ENCODE measurements at regions not wholly inside any gene's neighbourhood (a gene's known extent, or its start where the extent isn't known, plus 50 kb on each side); places are given as distances from the start of the nearest gene placed in this dataset.

GRCh38 chr1:221190249-221190648 is 311.0 kb downstream of the HLX start:
- no peak for DNase-seq
- TF ChIP-seq POLR2A (IDR thresholded peaks at IDR 0.05) (no peak), CTCF (IDR thresholded peaks at IDR 0.05 in 4 of 5, conservative IDR thresholded peaks at IDR 0.05 in 1 of 5) (no peak)
- H3K36me3 ChIP-seq = no peaks in the 10 kb centered on the region
- in situ Hi-C loops (cut with MboI; ENCODE audit: low sequenced_read_pairs in 4 of 4) (no loop called here), intact Hi-C loops (cut with DNase I; ENCODE audit: low total_unique reads) (no loop called here)
- H3K9me3 ChIP-seq = no peaks in the 10 kb centered on the region
- no peaks in the 10 kb centered on the region for H3K4me1 ChIP-seq
- H3K27ac ChIP-seq = no peak overlapping the region
- no peak overlapping the region for H3K4me3 ChIP-seq
- no peaks in the 10 kb centered on the region for H3K27me3 ChIP-seq
- no peak for ATAC-seq

GRCh38 chr1:221192055-221192454 is 312.8 kb downstream of the HLX start:
- Histone ChIP-seq H3K36me3 (no peaks in the 10 kb centered on the region), H3K4me3 (no peak overlapping the region), H3K9me3 (no peaks in the 10 kb centered on the region), H3K4me1 (no peaks in the 10 kb centered on the region), H3K27me3 (no peaks in the 10 kb centered on the region), H3K27ac (no peak overlapping the region)
- TF ChIP-seq CTCF (IDR thresholded peaks at IDR 0.05 in 4 of 5, conservative IDR thresholded peaks at IDR 0.05 in 1 of 5) = no peak
- no peak for TF ChIP-seq POLR2A (IDR thresholded peaks at IDR 0.05)
- DNase-seq (no peak), ATAC-seq (no peak)
- intact Hi-C loops (cut with DNase I; ENCODE audit: low total_unique reads) = no loop called here
- in situ Hi-C loops (cut with MboI; ENCODE audit: low sequenced_read_pairs in 4 of 4) = no loop called here

- intact Hi-C loops (cut with DNase I; ENCODE audit: low total_unique reads) = no loop called here
- ATAC-seq (no peak), DNase-seq (no peak)
- Histone ChIP-seq H3K27me3 (no peaks in the 10 kb centered on the region), H3K9me3 (no peaks in the 10 kb centered on the region), H3K4me1 (peaks cover 8 to 15% of the 10 kb centered on the region in 2 donors), H3K4me3 (no peak overlapping the region), H3K27ac (no peak overlapping the region), H3K36me3 (no peaks in the 10 kb centered on the region)
- TF ChIP-seq CTCF (IDR thresholded peaks at IDR 0.05 in 4 of 5, conservative IDR thresholded peaks at IDR 0.05 in 1 of 5) = no peak
- no peak for TF ChIP-seq POLR2A (IDR thresholded peaks at IDR 0.05)
- in situ Hi-C loops (cut with MboI; ENCODE audit: low sequenced_read_pairs in 4 of 4) = loop anchor here (5.0 to 10.0 kb wide), 4 partner anchors 296 to 396 kb away; partner anchors contain the start of gene HLX (in 2 of the 4)
Measured at GRCh38 chr1:221200464-221200863, 321.2 kb downstream of the HLX start.

GRCh38 chr1:221201773-221202172 is 322.5 kb downstream of the HLX start:
- H3K27ac ChIP-seq = no peak overlapping the region
- no peaks in the 10 kb centered on the region for H3K9me3 ChIP-seq
- no peaks in the 10 kb centered on the region for H3K27me3 ChIP-seq
- H3K36me3 ChIP-seq = no peaks in the 10 kb centered on the region
- intact Hi-C loops (cut with DNase I; ENCODE audit: low total_unique reads) (no loop called here), in situ Hi-C loops (cut with MboI; ENCODE audit: low sequenced_read_pairs in 4 of 4) (loop anchor here (5.0 to 10.0 kb wide), 4 partner anchors 297 to 397 kb away; partner anchors contain the start of gene HLX (in 2 of the 4))
- no peak for TF ChIP-seq POLR2A (IDR thresholded peaks at IDR 0.05)
- TF ChIP-seq CTCF (IDR thresholded peaks at IDR 0.05 in 4 of 5, conservative IDR thresholded peaks at IDR 0.05 in 1 of 5) = no peak
- H3K4me3 ChIP-seq = no peak overlapping the region
- ATAC-seq = no peak
- peaks cover 8 to 15% of the 10 kb centered on the region in 2 donors for H3K4me1 ChIP-seq
- no peak for DNase-seq
